HL-60 (cell line): ENCODE measurements at regions not wholly inside any gene's neighbourhood (a gene's known extent, or its start where the extent isn't known, plus 50 kb on each side); places are given as distances from the start of the nearest gene placed in this dataset.

Experiments used
- DNase-seq, 2 experiments: peaks; one replicate each; pipeline ENCODE4 v3.0.0-alpha.2; 2010 to 2020; ENCODE audit warnings: low read depth in 1 of 2, low spot score in 1 of 2
- H3K27ac ChIP-seq: fragments of 250-450 bp; sonication (Bioruptor Pico); replicated peaks from 2 replicates; pipeline ENCODE4 v1.5.1; 2020; ENCODE audit warnings: mild to moderate bottlenecking, moderate library complexity
- H3K27me3 ChIP-seq: fragments of 250-450 bp; sonication (Bioruptor Pico); 2 replicates; pipeline ENCODE4 v1.5.1; 2021; ENCODE audit warnings: mild to moderate bottlenecking, moderate library complexity; ENCODE audit not compliant: insufficient read depth, poor library complexity, severe bottlenecking
- H3K4me3 ChIP-seq: replicated peaks from 2 replicates; pipeline ENCODE4 v1.5.1; 2011; ENCODE audit warnings: mild to moderate bottlenecking, control low read depth, low read length; ENCODE audit not compliant: insufficient read depth
- CTCF ChIP-seq: IDR thresholded peaks from one replicate; pipeline ENCODE4 v1.5.1; 2011; ENCODE audit warnings: low read length, control low read depth, inconsistent platforms; ENCODE audit not compliant: insufficient read depth
- GABPA ChIP-seq: IDR thresholded peaks from 2 replicates; pipeline ENCODE4 v1.6.1; 2012; ENCODE audit warnings: low read depth
- POLR2AphosphoS5 ChIP-seq: IDR thresholded peaks from 2 replicates; pipeline ENCODE4 v1.6.1; 2012; ENCODE audit warnings: low read depth
- REST ChIP-seq: IDR thresholded peaks from 2 replicates; pipeline ENCODE4 v1.6.1; 2012; ENCODE audit warnings: low read depth; ENCODE audit not compliant: insufficient replicate concordance
- SPI1 ChIP-seq: IDR thresholded peaks from 2 replicates; pipeline ENCODE4 v1.6.1; 2012; ENCODE audit warnings: low read depth, mild to moderate bottlenecking, borderline replicate concordance

GRCh38 chr13:111629016-111629415 lies 308.6 kb downstream of the TEX29 start:
- Histone ChIP-seq H3K27me3 (no peaks in the 10 kb centered on the region), H3K27ac (no peak overlapping the region), H3K4me3 (no peak overlapping the region)
- TF ChIP-seq GABPA (no peak), CTCF (no peak), REST (no peak), POLR2AphosphoS5 (no peak)
- no peak for DNase-seq

- Histone ChIP-seq H3K4me3 (no peak overlapping the region), H3K27me3 (no peaks in the 10 kb centered on the region), H3K27ac (no peak overlapping the region)
- no peak for DNase-seq
- TF ChIP-seq CTCF (no peak), SPI1 (no peak), REST (no peak), GABPA (no peak), POLR2AphosphoS5 (no peak)
Measured at GRCh38 chr13:111629457-111629856, 309.0 kb downstream of the TEX29 start.

GRCh38 chr13:111629926-111630325 lies 309.5 kb downstream of the TEX29 start:
- Histone ChIP-seq H3K27ac (no peak overlapping the region), H3K4me3 (no peak overlapping the region), H3K27me3 (no peaks in the 10 kb centered on the region)
- TF ChIP-seq POLR2AphosphoS5, result no peak
- no peak for TF ChIP-seq SPI1
- no peak for TF ChIP-seq GABPA
- no peak for TF ChIP-seq REST
- no peak for TF ChIP-seq CTCF
- DNase-seq, result no peak
